ENCODE measurements at regions not wholly inside any gene's neighbourhood (a gene's known extent, or its start where the extent isn't known, plus 50 kb on each side); places are given as distances from the start of the nearest gene placed in this dataset.
"Not testable (repeated sequence)": the region's sequence is repeated elsewhere in the genome, so short reads cannot be mapped to it uniquely, and the experiment has no call there.

GRCh38 chr1:121003230-121003629 is 113.7 kb downstream of the PPIAL4A start:
- H3K4me1 ChIP-seq (ENCODE audit: insufficient read depth, low read length); H3K79me2 ChIP-seq (ENCODE audit: insufficient read depth, low read length); FAIRE-seq; POLR2A ChIA-PET; H4K20me1 ChIP-seq (ENCODE audit: insufficient read depth, low read length); H3K4me2 ChIP-seq (ENCODE audit: low read depth, low read length); ATAC-seq; H3K36me3 ChIP-seq (replicated peaks in 1 of 2; ENCODE audit: control insufficient read depth in 1 of 2, insufficient read depth in 2 of 2, low read length in 2 of 2); H3K4me3 ChIP-seq (replicated peaks in 1 of 3; ENCODE audit: insufficient read depth in 1 of 3, low read depth in 2 of 3, low read length in 3 of 3); H3K9ac ChIP-seq (ENCODE audit: insufficient read depth, low read depth, low read length); H2AFZ ChIP-seq (ENCODE audit: low read length); DNase-seq (ENCODE audit: low spot score); in situ Hi-C loops (cut with HindIII; ENCODE audit: extremely low pct_ligation_motif_present, low pct_unique_long_range_greater_than_20kb); BruUV-seq (replicated peaks); H3K9me3 ChIP-seq (ENCODE audit: low read length); CTCF ChIA-PET (ENCODE audit: low intra/inter-chr PET ratio, low total read pairs); intact Hi-C loops (cut with micrococcal nuclease; ENCODE audit: unreplicated experiment); H3K27ac ChIP-seq (ENCODE audit: extremely low read length, insufficient read depth, low read length); H3K27me3 ChIP-seq (ENCODE audit: control insufficient read depth in 1 of 2, insufficient read depth in 2 of 2, low read length in 2 of 2): not testable (repeated sequence)
- WGBS (ENCODE audit: low lambda C conversion rate) = 0% methylated on average over 1 of the region's 3 CpGs

- H3K9ac ChIP-seq (ENCODE audit: insufficient read depth, low read depth, low read length); DNase-seq (ENCODE audit: low spot score); H3K36me3 ChIP-seq (replicated peaks in 1 of 2; ENCODE audit: control insufficient read depth in 1 of 2, insufficient read depth in 2 of 2, low read length in 2 of 2); H3K4me2 ChIP-seq (ENCODE audit: low read depth, low read length); FAIRE-seq; H3K27ac ChIP-seq (ENCODE audit: extremely low read length, insufficient read depth, low read length); ATAC-seq; H3K79me2 ChIP-seq (ENCODE audit: insufficient read depth, low read length); intact Hi-C loops (cut with micrococcal nuclease; ENCODE audit: unreplicated experiment); H2AFZ ChIP-seq (ENCODE audit: low read length); in situ Hi-C loops (cut with HindIII; ENCODE audit: extremely low pct_ligation_motif_present, low pct_unique_long_range_greater_than_20kb); H4K20me1 ChIP-seq (ENCODE audit: insufficient read depth, low read length); POLR2A ChIA-PET; CTCF ChIA-PET (ENCODE audit: low intra/inter-chr PET ratio, low total read pairs); H3K9me3 ChIP-seq (ENCODE audit: low read length); H3K4me1 ChIP-seq (ENCODE audit: insufficient read depth, low read length); H3K27me3 ChIP-seq (ENCODE audit: control insufficient read depth in 1 of 2, insufficient read depth in 2 of 2, low read length in 2 of 2); H3K4me3 ChIP-seq (replicated peaks in 1 of 3; ENCODE audit: insufficient read depth in 1 of 3, low read depth in 2 of 3, low read length in 3 of 3); BruUV-seq (replicated peaks): not testable (repeated sequence)
- WGBS (ENCODE audit: low lambda C conversion rate) = 63% methylated on average over 21 of the region's 21 CpGs
Observed at GRCh38 chr1:121006826-121007225, 117.3 kb downstream of the PPIAL4A start.

DNA sequence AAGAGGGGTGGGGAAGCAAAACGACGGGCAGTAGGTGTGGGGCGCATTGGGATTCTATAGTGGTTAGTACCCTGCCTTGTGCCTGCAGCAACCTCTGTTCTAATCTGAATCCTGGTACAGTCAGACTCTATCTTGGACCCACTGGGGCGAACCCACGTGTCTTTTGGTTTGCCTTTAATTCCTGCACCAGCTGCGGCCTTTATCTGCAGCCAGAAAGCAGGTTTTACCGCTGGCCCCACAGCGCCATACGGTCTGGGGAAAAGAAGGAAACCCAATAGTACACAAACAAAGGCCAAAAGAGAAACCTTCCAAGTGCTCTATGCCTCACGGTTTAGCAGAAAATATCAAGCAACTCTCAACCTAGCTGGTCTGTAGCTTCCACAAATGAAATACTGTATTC is 118.2 kb downstream of the PPIAL4A start:
- ATAC-seq; intact Hi-C loops (cut with micrococcal nuclease; ENCODE audit: unreplicated experiment); POLR2A ChIA-PET; CTCF ChIA-PET (ENCODE audit: low intra/inter-chr PET ratio, low total read pairs); in situ Hi-C loops (cut with HindIII; ENCODE audit: extremely low pct_ligation_motif_present, low pct_unique_long_range_greater_than_20kb); H3K36me3 ChIP-seq (replicated peaks in 1 of 2; ENCODE audit: control insufficient read depth in 1 of 2, insufficient read depth in 2 of 2, low read length in 2 of 2); DNase-seq (ENCODE audit: low spot score); BruUV-seq (replicated peaks); H3K4me1 ChIP-seq (ENCODE audit: insufficient read depth, low read length); H3K4me3 ChIP-seq (replicated peaks in 1 of 3; ENCODE audit: insufficient read depth in 1 of 3, low read depth in 2 of 3, low read length in 3 of 3); H3K9ac ChIP-seq (ENCODE audit: insufficient read depth, low read depth, low read length); H3K79me2 ChIP-seq (ENCODE audit: insufficient read depth, low read length); H2AFZ ChIP-seq (ENCODE audit: low read length); H3K4me2 ChIP-seq (ENCODE audit: low read depth, low read length); H3K9me3 ChIP-seq (ENCODE audit: low read length); H4K20me1 ChIP-seq (ENCODE audit: insufficient read depth, low read length); H3K27ac ChIP-seq (ENCODE audit: extremely low read length, insufficient read depth, low read length); H3K27me3 ChIP-seq (ENCODE audit: control insufficient read depth in 1 of 2, insufficient read depth in 2 of 2, low read length in 2 of 2); FAIRE-seq: not testable (repeated sequence)
- 63% methylated on average over 7 of the region's 10 CpGs for WGBS (ENCODE audit: low lambda C conversion rate)

GRCh38 chr1:121008512-121009215 is 119.1 kb downstream of the PPIAL4A start:
- in situ Hi-C loops (cut with HindIII; ENCODE audit: extremely low pct_ligation_motif_present, low pct_unique_long_range_greater_than_20kb); H3K36me3 ChIP-seq (replicated peaks in 1 of 2; ENCODE audit: control insufficient read depth in 1 of 2, insufficient read depth in 2 of 2, low read length in 2 of 2); BruUV-seq (replicated peaks); H4K20me1 ChIP-seq (ENCODE audit: insufficient read depth, low read length); DNase-seq (ENCODE audit: low spot score); H3K27ac ChIP-seq (ENCODE audit: extremely low read length, insufficient read depth, low read length); H3K9me3 ChIP-seq (ENCODE audit: low read length); CTCF ChIA-PET (ENCODE audit: low intra/inter-chr PET ratio, low total read pairs); intact Hi-C loops (cut with micrococcal nuclease; ENCODE audit: unreplicated experiment); H3K4me2 ChIP-seq (ENCODE audit: low read depth, low read length); H3K4me3 ChIP-seq (replicated peaks in 1 of 3; ENCODE audit: insufficient read depth in 1 of 3, low read depth in 2 of 3, low read length in 3 of 3); H3K9ac ChIP-seq (ENCODE audit: insufficient read depth, low read depth, low read length); H3K79me2 ChIP-seq (ENCODE audit: insufficient read depth, low read length); POLR2A ChIA-PET; H3K4me1 ChIP-seq (ENCODE audit: insufficient read depth, low read length); H3K27me3 ChIP-seq (ENCODE audit: control insufficient read depth in 1 of 2, insufficient read depth in 2 of 2, low read length in 2 of 2); H2AFZ ChIP-seq (ENCODE audit: low read length); FAIRE-seq; ATAC-seq: not testable (repeated sequence)
- 69% methylated on average over 46 of the region's 46 CpGs for WGBS (ENCODE audit: low lambda C conversion rate)

All from HepG2 (cell line).